ENCODE measurements at regions not wholly inside any gene's neighbourhood (a gene's known extent, or its start where the extent isn't known, plus 50 kb on each side); places are given as distances from the start of the nearest gene placed in this dataset.

- in situ Hi-C loops (cut with MboI): no loop called here
- H3K9ac ChIP-seq (ENCODE audit: insufficient read depth in 1 of 2, low read depth in 2 of 2, low read length in 2 of 2): no peak overlapping the region
- intact Hi-C loops (cut with micrococcal nuclease): no loop called here
- DNase-seq (ENCODE audit: extremely low read depth in 1 of 4, low spot score in 3 of 4): no peak
- no peaks in the 10 kb centered on the region for H3K79me2 ChIP-seq (ENCODE audit: control insufficient read depth, insufficient read depth, low read length)
- ChIA-PET CTCF (ENCODE audit: low intra/inter-chr PET ratio) (no interaction called here), POLR2A (interaction anchor here (0.7 kb wide), 1 partner anchor 358 kb away, joined by 5 read pairs; no protein-coding TSS in a partner anchor)
- no peak for ATAC-seq
- no peak overlapping the region for H3K27ac ChIP-seq (ENCODE audit: extremely low read depth, low read depth, low read length)
- no TSS peak for BruUV-seq (replicated peaks)
- H3K9me1 ChIP-seq (ENCODE audit: control insufficient read depth, insufficient read depth, low read length): no peaks in the 10 kb centered on the region
- no peak overlapping the region for H3K4me2 ChIP-seq (ENCODE audit: insufficient read depth, low read length)
- under 1% methylated on average over 3 of the region's 3 CpGs for WGBS (ENCODE audit: insufficient coverage, low coverage, missing lambda C conversion rate)
- no peak for TF ChIP-seq AFF4 (CRISPR knock-in tag; IDR thresholded peaks at IDR 0.05)
- TF ChIP-seq NR4A1 (CRISPR knock-in tag; IDR thresholded peaks at IDR 0.05): 0 out of 2 replicates have a peak, but pooled peaks have one; percentile 29
- no peak for TF ChIP-seq NR4A1 (tag; IDR thresholded peaks at IDR 0.05)
- TF ChIP-seq RFX5 (IDR thresholded peaks at IDR 0.05; ENCODE audit: low read depth, low read length): no peak
- no peak for TF ChIP-seq PRDM10 (IDR thresholded peaks at IDR 0.05; ENCODE audit: partially characterized antibody)
- no peaks in the 10 kb centered on the region for H3K9me3 ChIP-seq (replicated peaks; ENCODE audit: control insufficient read depth, insufficient read depth, low read depth, low read length)
- H2AFZ ChIP-seq (ENCODE audit: low read depth, low read length): no peak overlapping the region
- no peaks in the 10 kb centered on the region for H3K4me1 ChIP-seq (replicated peaks in 1 of 2; ENCODE audit: control insufficient read depth in 2 of 2, insufficient read depth in 2 of 2, low read length in 2 of 2)
- FAIRE-seq: no peak
- no peak overlapping the region for H3K4me3 ChIP-seq
- H4K20me1 ChIP-seq (replicated peaks; ENCODE audit: control insufficient read depth, insufficient read depth, low read length): no peaks in the 10 kb centered on the region
- H3K36me3 ChIP-seq (ENCODE audit: control insufficient read depth, insufficient read depth, low read length): no peaks in the 10 kb centered on the region
- no peaks in the 10 kb centered on the region for H3K27me3 ChIP-seq (ENCODE audit: control insufficient read depth in 2 of 2, insufficient read depth in 2 of 2, low read length in 2 of 2)
These were observed 165.6 kb upstream of the MIR17HG start for GRCh38 chr13:91181892-91182291.

Data from K562 (cell line).